GM18907 (cell line): ENCODE measurements at regions not wholly inside any gene's neighbourhood (a gene's known extent, or its start where the extent isn't known, plus 50 kb on each side); places are given as distances from the start of the nearest gene placed in this dataset.

Experiments used
- ATAC-seq: cut with Tn5 transposase; IDR thresholded peaks from one replicate; pipeline ENCODE4 v1.9.1; 2021; ENCODE audit warnings: mild to moderate bottlenecking, moderate library complexity; ENCODE audit not compliant: unreplicated experiment

- ATAC-seq: no peak
Measured at GRCh38 chr5:118778941-118779340, 209.4 kb downstream of the DTWD2 start.

- no peak for ATAC-seq
Measured at GRCh38 chr5:118777189-118777736, 211.1 kb downstream of the DTWD2 start.

GRCh38 chr5:118776755-118777154 lies 211.6 kb downstream of the DTWD2 start:
- peak; percentile 82 for ATAC-seq

- peak; percentile 78 for ATAC-seq
Measured at GRCh38 chr5:118775790-118776499, 212.4 kb downstream of the DTWD2 start.

- ATAC-seq: no peak
Measured at GRCh38 chr5:118768607-118769175, 219.7 kb downstream of the DTWD2 start.

GRCh38 chr5:118762291-118762690 lies 226.1 kb downstream of the DTWD2 start:
- no peak for ATAC-seq

GRCh38 chr5:118761814-118762213 lies 226.5 kb downstream of the DTWD2 start:
- ATAC-seq: no peak

- ATAC-seq: no peak
Measured at GRCh38 chr5:118752969-118753368, 235.4 kb downstream of the DTWD2 start.

- ATAC-seq: no peak
Measured at GRCh38 chr5:118736396-118736795, 252.0 kb downstream of the DTWD2 start.

GRCh38 chr5:118733394-118733793 lies 255.0 kb downstream of the DTWD2 start:
- no peak for ATAC-seq

- no peak for ATAC-seq
Measured at GRCh38 chr5:118728191-118728590, 260.2 kb downstream of the DTWD2 start.

GRCh38 chr5:118726891-118727290 lies 261.5 kb downstream of the DTWD2 start:
- ATAC-seq: no peak

- peak; percentile 96 for ATAC-seq
Measured at GRCh38 chr5:118723021-118723338, 265.4 kb downstream of the DTWD2 start.

- ATAC-seq: peak; percentile 75
Measured at GRCh38 chr5:118722122-118723020, 266.0 kb downstream of the DTWD2 start.

GRCh38 chr5:118711727-118712126 lies 276.6 kb downstream of the DTWD2 start:
- no peak for ATAC-seq

- no peak for ATAC-seq
Measured at GRCh38 chr5:118705959-118706667, 282.2 kb downstream of the DTWD2 start.

- ATAC-seq: no peak
Measured at GRCh38 chr5:118703241-118703640, 285.1 kb downstream of the DTWD2 start.

GRCh38 chr5:118701791-118702190 lies 286.6 kb downstream of the DTWD2 start:
- no peak for ATAC-seq

GRCh38 chr5:118700510-118700909 lies 287.8 kb downstream of the DTWD2 start:
- ATAC-seq: no peak

- no peak for ATAC-seq
Measured at GRCh38 chr5:118698774-118699173, 289.6 kb downstream of the DTWD2 start.

- ATAC-seq: no peak
Measured at GRCh38 chr5:118696076-118696475, 292.3 kb downstream of the DTWD2 start.
